ENCODE measurements at regions not wholly inside any gene's neighbourhood (a gene's known extent, or its start where the extent isn't known, plus 50 kb on each side); places are given as distances from the start of the nearest gene placed in this dataset.

- Histone ChIP-seq H3K4me1 (ENCODE audit: control insufficient read depth, insufficient read depth, low read length) (no peaks in the 10 kb centered on the region), H3K36me3 (ENCODE audit: control insufficient read depth, insufficient read depth, low read length) (no peaks in the 10 kb centered on the region), H3K4me3 (ENCODE audit: low read length) (no peak overlapping the region), H3K9ac (ENCODE audit: low read length) (no peak overlapping the region), H3K27me3 (ENCODE audit: control insufficient read depth, insufficient read depth, low read length) (no peaks in the 10 kb centered on the region), H3K27ac (ENCODE audit: low read depth, low read length) (no peak overlapping the region)
Measured at GRCh38 chr4:37040816-37041215, 203.7 kb upstream of the NWD2 start.

DNA sequence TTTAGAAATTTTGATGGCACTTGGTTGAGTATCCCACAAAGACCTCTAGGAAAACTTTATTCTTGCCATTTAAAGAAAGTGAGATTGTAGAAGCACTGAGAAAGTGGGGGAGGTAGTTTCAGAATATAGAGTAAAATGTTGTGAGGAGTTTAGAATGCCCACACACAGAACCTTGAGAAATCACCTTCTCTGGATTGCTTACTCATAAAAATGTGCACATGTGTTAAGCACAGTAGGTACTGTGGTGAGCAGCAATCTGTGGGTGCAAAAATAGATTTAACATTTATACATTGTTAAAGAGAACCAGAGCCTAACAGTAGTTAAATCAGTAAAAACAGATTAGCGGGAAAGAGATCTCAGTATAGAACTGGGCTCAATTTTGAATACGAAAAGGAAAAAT lies 201.2 kb upstream of the NWD2 start:
- Histone ChIP-seq H3K4me1 (ENCODE audit: control insufficient read depth, insufficient read depth, low read length) (no peaks in the 10 kb centered on the region), H3K27me3 (ENCODE audit: control insufficient read depth, insufficient read depth, low read length) (no peaks in the 10 kb centered on the region), H3K27ac (ENCODE audit: low read depth, low read length) (no peak overlapping the region), H3K4me3 (ENCODE audit: low read length) (no peak overlapping the region), H3K36me3 (ENCODE audit: control insufficient read depth, insufficient read depth, low read length) (no peaks in the 10 kb centered on the region), H3K9ac (ENCODE audit: low read length) (no peak overlapping the region)

DNA sequence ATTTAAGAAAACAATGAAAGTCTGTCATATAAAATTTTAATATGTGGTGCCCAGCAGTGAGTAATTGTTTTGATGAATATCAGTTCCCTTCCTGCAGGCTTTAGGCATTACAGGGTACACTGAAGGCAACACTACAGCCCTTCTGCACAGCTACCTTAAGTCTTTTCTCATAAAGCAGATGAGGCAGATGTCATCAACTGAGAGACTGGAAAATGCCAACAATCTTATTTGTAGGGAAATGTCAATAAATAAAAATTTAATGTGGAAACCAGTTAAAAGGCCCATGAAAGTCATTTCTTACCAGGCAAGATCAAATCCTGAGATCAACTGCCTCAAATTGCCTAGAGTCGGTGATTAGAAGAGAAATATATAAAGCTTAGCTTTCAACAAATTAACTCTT lies 193.4 kb upstream of the NWD2 start:
- Histone ChIP-seq H3K4me1 (ENCODE audit: control insufficient read depth, insufficient read depth, low read length) (no peaks in the 10 kb centered on the region), H3K4me3 (ENCODE audit: low read length) (no peak overlapping the region), H3K27ac (ENCODE audit: low read depth, low read length) (no peak overlapping the region), H3K27me3 (ENCODE audit: control insufficient read depth, insufficient read depth, low read length) (no peaks in the 10 kb centered on the region), H3K9ac (ENCODE audit: low read length) (no peak overlapping the region), H3K36me3 (ENCODE audit: control insufficient read depth, insufficient read depth, low read length) (no peaks in the 10 kb centered on the region)

DNA sequence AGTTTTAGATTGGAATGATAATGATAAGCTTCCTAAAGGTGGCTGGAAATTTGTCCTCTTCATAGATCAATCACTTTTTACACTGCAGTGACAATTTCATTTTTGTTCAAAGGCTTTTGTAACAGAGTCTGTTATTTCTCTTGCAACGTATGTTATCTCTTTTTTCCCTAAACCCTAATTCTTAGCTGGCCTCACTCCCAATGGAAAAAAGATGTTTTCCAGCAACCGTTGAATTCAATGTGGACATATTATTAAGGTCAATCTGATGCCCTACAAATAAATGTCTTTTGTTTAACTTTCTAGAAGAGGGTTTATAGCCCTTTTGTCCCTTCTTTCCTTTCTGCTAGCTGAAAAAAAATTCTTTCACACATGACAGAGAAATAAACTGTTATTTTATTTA lies 192.7 kb upstream of the NWD2 start:
- no peaks in the 10 kb centered on the region for H3K27me3 ChIP-seq (ENCODE audit: control insufficient read depth, insufficient read depth, low read length)
- H3K27ac ChIP-seq (ENCODE audit: low read depth, low read length): no peak overlapping the region
- no peak overlapping the region for H3K4me3 ChIP-seq (ENCODE audit: low read length)
- no peak overlapping the region for H3K9ac ChIP-seq (ENCODE audit: low read length)
- no peaks in the 10 kb centered on the region for H3K36me3 ChIP-seq (ENCODE audit: control insufficient read depth, insufficient read depth, low read length)
- no peaks in the 10 kb centered on the region for H3K4me1 ChIP-seq (ENCODE audit: control insufficient read depth, insufficient read depth, low read length)

GRCh38 chr4:37054531-37055077 lies 189.9 kb upstream of the NWD2 start:
- no peak overlapping the region for H3K4me3 ChIP-seq (ENCODE audit: low read length)
- H3K4me1 ChIP-seq (ENCODE audit: control insufficient read depth, insufficient read depth, low read length): no peaks in the 10 kb centered on the region
- H3K36me3 ChIP-seq (ENCODE audit: control insufficient read depth, insufficient read depth, low read length): no peaks in the 10 kb centered on the region
- H3K27ac ChIP-seq (ENCODE audit: low read depth, low read length): no peak overlapping the region
- H3K9ac ChIP-seq (ENCODE audit: low read length): no peak overlapping the region
- no peaks in the 10 kb centered on the region for H3K27me3 ChIP-seq (ENCODE audit: control insufficient read depth, insufficient read depth, low read length)

DNA sequence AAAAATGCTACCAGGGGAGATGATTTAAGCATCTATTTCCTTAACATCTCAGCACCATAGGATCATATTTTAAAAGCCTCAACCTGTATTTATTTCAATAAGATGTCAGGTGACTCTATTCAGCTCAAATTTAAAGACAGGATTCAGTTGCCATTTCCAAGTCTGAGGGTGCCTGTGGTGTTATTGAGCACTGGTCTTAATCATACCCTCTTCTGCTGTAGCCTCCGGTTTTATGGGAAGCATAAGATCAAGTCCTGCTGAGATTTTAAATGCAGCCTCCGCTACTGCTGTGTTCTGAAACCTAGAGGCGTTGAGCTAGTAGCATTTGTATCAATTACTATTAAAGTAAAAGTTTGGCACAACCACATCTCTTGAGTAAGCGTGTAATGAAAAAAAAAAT lies 185.7 kb upstream of the NWD2 start:
- Histone ChIP-seq H3K36me3 (ENCODE audit: control insufficient read depth, insufficient read depth, low read length) (no peaks in the 10 kb centered on the region), H3K27me3 (ENCODE audit: control insufficient read depth, insufficient read depth, low read length) (no peaks in the 10 kb centered on the region), H3K9ac (ENCODE audit: low read length) (no peak overlapping the region), H3K4me3 (ENCODE audit: low read length) (no peak overlapping the region), H3K27ac (ENCODE audit: low read depth, low read length) (no peak overlapping the region), H3K4me1 (ENCODE audit: control insufficient read depth, insufficient read depth, low read length) (no peaks in the 10 kb centered on the region)

GRCh38 chr4:37066159-37066558 lies 178.4 kb upstream of the NWD2 start:
- H3K27me3 ChIP-seq (ENCODE audit: control insufficient read depth, insufficient read depth, low read length): no peaks in the 10 kb centered on the region

DNA sequence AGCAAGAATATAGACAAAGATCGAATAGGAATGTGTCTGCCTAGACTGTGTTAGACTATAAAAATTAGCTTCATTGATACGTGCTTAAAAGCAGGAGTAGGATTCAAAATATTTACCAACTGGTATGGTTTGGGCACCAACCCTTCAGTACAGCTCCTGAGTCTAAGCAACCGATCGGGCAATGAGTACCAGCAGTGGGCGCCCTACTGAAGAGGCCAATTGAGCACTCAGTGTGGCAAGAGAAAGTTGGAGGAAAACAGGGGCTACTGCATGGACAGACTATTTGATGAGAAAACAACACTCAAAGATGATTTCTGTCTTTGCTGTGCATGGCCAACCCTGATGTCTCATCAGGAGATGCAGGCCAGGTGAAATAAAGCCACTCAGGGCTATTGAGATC lies 176.0 kb upstream of the NWD2 start:
- Histone ChIP-seq H3K9ac (ENCODE audit: low read length) (no peak overlapping the region), H3K4me3 (ENCODE audit: low read length) (no peak overlapping the region), H3K36me3 (ENCODE audit: control insufficient read depth, insufficient read depth, low read length) (no peaks in the 10 kb centered on the region), H3K27me3 (ENCODE audit: control insufficient read depth, insufficient read depth, low read length) (no peaks in the 10 kb centered on the region), H3K4me1 (ENCODE audit: control insufficient read depth, insufficient read depth, low read length) (no peaks in the 10 kb centered on the region), H3K27ac (ENCODE audit: low read depth, low read length) (no peak overlapping the region)

More at GRCh38 chr4:37066159-37066558, 178.4 kb upstream of the NWD2 start:
- no peaks in the 10 kb centered on the region for H3K36me3 ChIP-seq (ENCODE audit: control insufficient read depth, insufficient read depth, low read length)
- H3K9ac ChIP-seq (ENCODE audit: low read length): no peak overlapping the region
- no peak overlapping the region for H3K27ac ChIP-seq (ENCODE audit: low read depth, low read length)
- H3K4me3 ChIP-seq (ENCODE audit: low read length): no peak overlapping the region
- H3K4me1 ChIP-seq (ENCODE audit: control insufficient read depth, insufficient read depth, low read length): no peaks in the 10 kb centered on the region

GRCh38 chr4:37070041-37070440 lies 174.5 kb upstream of the NWD2 start:
- Histone ChIP-seq H3K9ac (ENCODE audit: low read length) (no peak overlapping the region), H3K27me3 (ENCODE audit: control insufficient read depth, insufficient read depth, low read length) (no peaks in the 10 kb centered on the region), H3K4me1 (ENCODE audit: control insufficient read depth, insufficient read depth, low read length) (no peaks in the 10 kb centered on the region), H3K27ac (ENCODE audit: low read depth, low read length) (no peak overlapping the region), H3K4me3 (ENCODE audit: low read length) (no peak overlapping the region), H3K36me3 (ENCODE audit: control insufficient read depth, insufficient read depth, low read length) (no peaks in the 10 kb centered on the region)

- Histone ChIP-seq H3K4me3 (ENCODE audit: low read length) (no peak overlapping the region), H3K9ac (ENCODE audit: low read length) (no peak overlapping the region), H3K27ac (ENCODE audit: low read depth, low read length) (no peak overlapping the region), H3K4me1 (ENCODE audit: control insufficient read depth, insufficient read depth, low read length) (no peaks in the 10 kb centered on the region), H3K36me3 (ENCODE audit: control insufficient read depth, insufficient read depth, low read length) (no peaks in the 10 kb centered on the region), H3K27me3 (ENCODE audit: control insufficient read depth, insufficient read depth, low read length) (no peaks in the 10 kb centered on the region)
Measured at GRCh38 chr4:37071576-37071975, 173.0 kb upstream of the NWD2 start.

DNA sequence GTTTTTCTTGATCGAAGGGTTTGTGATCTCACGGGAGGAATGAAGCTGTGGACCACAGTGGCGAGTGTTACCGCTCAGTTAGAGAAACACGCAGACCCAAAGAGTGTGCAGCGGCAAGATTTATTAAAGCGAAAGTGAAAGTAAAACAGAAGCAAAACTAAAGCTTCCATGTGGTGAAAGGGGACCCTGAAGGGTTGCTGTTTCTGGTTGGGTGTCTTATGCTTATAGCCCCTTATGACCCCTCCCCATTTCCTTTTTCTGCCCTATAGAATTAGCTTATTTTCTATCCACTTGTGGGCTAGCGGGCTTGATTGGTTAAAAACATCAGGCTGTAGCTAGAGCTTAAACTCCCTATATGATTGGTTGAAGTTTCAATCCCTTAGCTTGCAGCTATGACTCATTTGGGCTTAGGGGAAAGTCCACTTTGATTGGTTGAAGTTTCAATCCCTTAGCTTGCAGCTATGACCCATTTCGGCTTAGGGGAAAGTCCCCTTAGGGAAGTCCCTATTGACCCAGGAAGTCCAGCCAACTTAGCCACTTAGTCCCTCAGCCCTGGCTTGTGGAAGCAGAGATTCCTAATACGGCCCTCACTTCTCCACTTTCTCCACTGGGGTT lies 171.2 kb upstream of the NWD2 start:
- no peak overlapping the region for H3K4me3 ChIP-seq (ENCODE audit: low read length)
- H3K36me3 ChIP-seq (ENCODE audit: control insufficient read depth, insufficient read depth, low read length): no peaks in the 10 kb centered on the region
- no peak overlapping the region for H3K9ac ChIP-seq (ENCODE audit: low read length)
- no peaks in the 10 kb centered on the region for H3K4me1 ChIP-seq (ENCODE audit: control insufficient read depth, insufficient read depth, low read length)
- no peaks in the 10 kb centered on the region for H3K27me3 ChIP-seq (ENCODE audit: control insufficient read depth, insufficient read depth, low read length)
- no peak overlapping the region for H3K27ac ChIP-seq (ENCODE audit: low read depth, low read length)

GRCh38 chr4:37082912-37083311 lies 161.6 kb upstream of the NWD2 start:
- Histone ChIP-seq H3K27ac (ENCODE audit: low read depth, low read length) (no peak overlapping the region), H3K9ac (ENCODE audit: low read length) (no peak overlapping the region), H3K27me3 (ENCODE audit: control insufficient read depth, insufficient read depth, low read length) (no peaks in the 10 kb centered on the region), H3K36me3 (ENCODE audit: control insufficient read depth, insufficient read depth, low read length) (no peaks in the 10 kb centered on the region), H3K4me3 (ENCODE audit: low read length) (no peak overlapping the region), H3K4me1 (ENCODE audit: control insufficient read depth, insufficient read depth, low read length) (no peaks in the 10 kb centered on the region)

- H3K4me1 ChIP-seq (ENCODE audit: control insufficient read depth, insufficient read depth, low read length): no peaks in the 10 kb centered on the region
- no peak overlapping the region for H3K27ac ChIP-seq (ENCODE audit: low read depth, low read length)
- no peak overlapping the region for H3K9ac ChIP-seq (ENCODE audit: low read length)
- H3K27me3 ChIP-seq (ENCODE audit: control insufficient read depth, insufficient read depth, low read length): no peaks in the 10 kb centered on the region
- H3K36me3 ChIP-seq (ENCODE audit: control insufficient read depth, insufficient read depth, low read length): no peaks in the 10 kb centered on the region
- no peak overlapping the region for H3K4me3 ChIP-seq (ENCODE audit: low read length)
Measured at GRCh38 chr4:37095925-37096324, 148.6 kb upstream of the NWD2 start.

All from rectal smooth muscle tissue (tissue), 1 donor.